GM19351 (cell line): ENCODE measurements at regions not wholly inside any gene's neighbourhood (a gene's known extent, or its start where the extent isn't known, plus 50 kb on each side); places are given as distances from the start of the nearest gene placed in this dataset.

Experiments
- ATAC-seq: cut with Tn5 transposase; IDR thresholded peaks from one replicate; pipeline ENCODE4 v1.9.1; 2021; ENCODE audit warnings: mild to moderate bottlenecking, moderate library complexity; ENCODE audit not compliant: unreplicated experiment

GRCh38 chr3:81439108-81439507 lies 322.3 kb downstream of the GBE1 start:
- ATAC-seq = no peak

- ATAC-seq = no peak
Measured at GRCh38 chr3:81437683-81438082, 323.8 kb downstream of the GBE1 start.

GRCh38 chr3:81436182-81436581 lies 325.3 kb downstream of the GBE1 start:
- ATAC-seq = peak; percentile 65

- ATAC-seq = no peak
Measured at GRCh38 chr3:81435050-81435449, 326.4 kb downstream of the GBE1 start.

GRCh38 chr3:81434161-81434560 lies 327.3 kb downstream of the GBE1 start:
- ATAC-seq = no peak

- no peak for ATAC-seq
Measured at GRCh38 chr3:81433675-81434074, 327.8 kb downstream of the GBE1 start.

- no peak for ATAC-seq
Measured at GRCh38 chr3:81432456-81432855, 329.0 kb downstream of the GBE1 start.

- no peak for ATAC-seq
Measured at GRCh38 chr3:81426826-81427577, 334.4 kb downstream of the GBE1 start.

GRCh38 chr3:81425198-81425868 lies 336.1 kb downstream of the GBE1 start:
- ATAC-seq = no peak

- peak; percentile 76 for ATAC-seq
Measured at GRCh38 chr3:81419228-81419627, 342.2 kb downstream of the GBE1 start.

- ATAC-seq = no peak
Measured at GRCh38 chr3:81416812-81417211, 344.6 kb downstream of the GBE1 start.

- no peak for ATAC-seq
Measured at GRCh38 chr3:81406318-81406717, 355.1 kb downstream of the GBE1 start.

GRCh38 chr3:81395739-81396513 lies 365.5 kb downstream of the GBE1 start:
- no peak for ATAC-seq

- ATAC-seq = no peak
Measured at GRCh38 chr3:81394651-81395524, 366.6 kb downstream of the GBE1 start.

- ATAC-seq = no peak
Measured at GRCh38 chr3:81393251-81393650, 368.2 kb downstream of the GBE1 start.

GRCh38 chr3:81390796-81391195 lies 370.6 kb downstream of the GBE1 start:
- ATAC-seq = no peak

GRCh38 chr3:81388191-81388590 lies 373.3 kb downstream of the GBE1 start:
- ATAC-seq = no peak

GRCh38 chr3:81382470-81382869 lies 379.0 kb downstream of the GBE1 start:
- ATAC-seq = no peak

- no peak for ATAC-seq
Measured at GRCh38 chr3:81380234-81380633, 381.2 kb downstream of the GBE1 start.

- ATAC-seq = no peak
Measured at GRCh38 chr3:81378552-81379293, 382.7 kb downstream of the GBE1 start.
